LoVo (cell line): ENCODE measurements at regions not wholly inside any gene's neighbourhood (a gene's known extent, or its start where the extent isn't known, plus 50 kb on each side); places are given as distances from the start of the nearest gene placed in this dataset.
"Not testable (repeated sequence)": the region's sequence is repeated elsewhere in the genome, so short reads cannot be mapped to it uniquely, and the experiment has no call there.

ENCODE experiments used
- DNase-seq: peaks from one replicate; pipeline ENCODE4 v3.0.0-alpha.2; 2016; ENCODE audit warnings: low spot score

GRCh38 chr5:6321078-6321477, 57.3 kb downstream of the MED10 start:
- DNase-seq: no peak

- no peak for DNase-seq
These were observed 59.2 kb downstream of the MED10 start for GRCh38 chr5:6319116-6319515.

GRCh38 chr5:6317116-6317798, 61.1 kb downstream of the MED10 start:
- DNase-seq: no peak

GRCh38 chr5:6315580-6315979, 62.8 kb downstream of the MED10 start:
- DNase-seq: no peak

- DNase-seq: no peak
These were observed 66.5 kb downstream of the MED10 start for GRCh38 chr5:6311568-6312501.

GRCh38 chr5:6309949-6310348, 68.4 kb downstream of the MED10 start:
- DNase-seq: no peak

- DNase-seq: no peak
These were observed 69.7 kb downstream of the MED10 start for GRCh38 chr5:6308683-6309082.

GRCh38 chr5:6307304-6307703, 71.0 kb downstream of the MED10 start:
- no peak for DNase-seq

GRCh38 chr5:6305853-6306252, 72.5 kb downstream of the MED10 start:
- no peak for DNase-seq

- DNase-seq: no peak
These were observed 75.7 kb downstream of the MED10 start for GRCh38 chr5:6302684-6303083.

- DNase-seq: no peak
These were observed 76.3 kb downstream of the MED10 start for GRCh38 chr5:6302075-6302474.

- DNase-seq: no peak
These were observed 81.8 kb downstream of the MED10 start for GRCh38 chr5:6296524-6296923.

GRCh38 chr5:6291961-6292360, 86.4 kb downstream of the MED10 start:
- DNase-seq: peak; percentile 48

GRCh38 chr5:6289239-6289638, 89.1 kb downstream of the MED10 start:
- no peak for DNase-seq

GRCh38 chr5:6287176-6287575, 91.2 kb downstream of the MED10 start:
- DNase-seq: no peak

- DNase-seq: no peak
These were observed 91.9 kb downstream of the MED10 start for GRCh38 chr5:6286404-6286803.

- not testable (repeated sequence) for DNase-seq
These were observed 93.9 kb downstream of the MED10 start for GRCh38 chr5:6284491-6284890.

GRCh38 chr5:6282352-6282751, 96.0 kb downstream of the MED10 start:
- DNase-seq: no peak

- DNase-seq: no peak
These were observed 96.5 kb downstream of the MED10 start for GRCh38 chr5:6281818-6282217.

- no peak for DNase-seq
These were observed 97.8 kb downstream of the MED10 start for GRCh38 chr5:6280425-6281100.

- DNase-seq: no peak
These were observed 98.7 kb downstream of the MED10 start for GRCh38 chr5:6279607-6280006.

- DNase-seq: no peak
These were observed 103.4 kb downstream of the MED10 start for GRCh38 chr5:6274846-6275543.
